NCI-H69 (cell line): ENCODE measurements at regions not wholly inside any gene's neighbourhood (a gene's known extent, or its start where the extent isn't known, plus 50 kb on each side); places are given as distances from the start of the nearest gene placed in this dataset.

Experiments used
- DNase-seq: peaks from one replicate; lab custom pipeline; 2025; lab: John Stamatoyannopoulos, UW

DNA sequence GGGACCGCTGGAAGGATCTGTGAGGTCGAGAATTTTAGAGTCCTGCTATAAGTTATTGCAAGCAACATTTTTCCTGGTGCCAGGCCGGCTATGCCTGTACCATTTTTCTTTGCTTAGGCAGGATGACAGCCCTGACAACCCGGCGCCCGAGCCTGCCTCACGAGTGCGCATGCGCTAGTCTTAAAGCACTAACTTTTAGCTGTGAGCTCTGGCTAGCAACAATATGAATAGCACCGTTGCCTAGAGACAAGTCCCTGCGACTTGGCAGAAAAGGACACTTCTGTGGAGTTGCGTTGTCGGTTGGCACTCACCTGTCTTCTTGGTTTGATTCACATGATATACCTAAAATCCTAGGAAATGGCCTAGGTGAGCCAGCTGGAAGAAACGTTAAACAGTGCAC is 663.4 kb upstream of the TSPY4 start:
- no peak for DNase-seq

- no peak for DNase-seq
Measured at GRCh38 chrY:8677336-8677935, 659.8 kb upstream of the TSPY4 start.

- no peak for DNase-seq
Measured at GRCh38 chrY:8687154-8687553, 650.1 kb upstream of the TSPY4 start.

DNA sequence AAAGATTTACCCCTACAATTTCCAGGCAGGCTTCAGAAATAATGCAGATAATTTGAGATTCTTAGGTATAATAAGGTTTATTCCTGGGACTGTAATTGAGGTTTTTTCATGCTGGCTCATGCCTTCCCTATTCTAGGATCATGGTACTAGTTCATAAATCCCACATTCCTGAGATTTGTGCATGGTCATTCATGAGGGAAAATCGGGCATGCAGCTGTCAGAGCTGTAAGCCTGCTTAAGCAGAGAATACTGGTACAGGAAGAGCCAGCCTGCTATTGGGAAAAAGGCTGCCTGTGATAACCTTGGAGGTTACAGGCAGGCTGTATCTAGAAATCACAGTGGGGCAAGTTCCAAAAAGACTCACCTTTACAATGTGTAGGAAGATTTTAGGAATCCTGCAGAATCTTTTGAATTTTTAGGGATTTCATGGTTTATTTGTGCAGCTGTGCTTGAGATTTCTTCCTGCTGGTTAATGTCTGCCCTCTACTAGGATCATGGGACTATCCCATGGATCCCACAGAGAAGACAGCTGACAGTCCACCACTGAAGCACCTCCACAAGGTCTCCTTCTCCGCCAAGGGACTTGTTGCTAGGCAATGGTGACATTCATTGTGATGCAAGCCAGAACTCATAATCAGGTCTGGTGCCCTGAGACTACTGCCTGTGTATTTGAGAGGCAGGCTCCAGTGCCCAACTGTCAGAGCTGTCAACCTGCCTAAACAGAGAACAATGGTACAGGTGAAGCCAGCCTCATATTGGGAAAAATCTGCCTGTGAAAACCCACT is 646.2 kb upstream of the TSPY4 start:
- DNase-seq, result no peak

DNA sequence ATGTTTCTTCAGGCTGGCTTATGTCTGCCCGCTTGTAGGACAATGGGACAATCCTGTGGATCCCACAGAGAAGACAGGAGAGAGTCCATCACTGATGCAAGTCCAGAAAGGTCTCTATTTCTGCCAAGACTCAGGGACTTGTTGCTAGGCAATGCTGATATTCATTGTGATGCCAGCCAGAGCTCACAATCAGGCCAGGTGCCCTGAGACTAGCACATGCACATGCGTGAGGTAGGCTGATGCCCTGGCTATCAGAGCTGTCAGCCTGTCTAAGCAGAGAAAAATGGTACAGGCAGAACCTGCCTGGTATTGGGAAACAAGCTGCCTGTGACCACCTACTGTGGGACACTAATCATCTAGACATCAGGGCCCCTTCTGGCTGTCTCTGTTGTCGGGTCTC is 638.7 kb upstream of the TSPY4 start:
- DNase-seq, result no peak

DNA sequence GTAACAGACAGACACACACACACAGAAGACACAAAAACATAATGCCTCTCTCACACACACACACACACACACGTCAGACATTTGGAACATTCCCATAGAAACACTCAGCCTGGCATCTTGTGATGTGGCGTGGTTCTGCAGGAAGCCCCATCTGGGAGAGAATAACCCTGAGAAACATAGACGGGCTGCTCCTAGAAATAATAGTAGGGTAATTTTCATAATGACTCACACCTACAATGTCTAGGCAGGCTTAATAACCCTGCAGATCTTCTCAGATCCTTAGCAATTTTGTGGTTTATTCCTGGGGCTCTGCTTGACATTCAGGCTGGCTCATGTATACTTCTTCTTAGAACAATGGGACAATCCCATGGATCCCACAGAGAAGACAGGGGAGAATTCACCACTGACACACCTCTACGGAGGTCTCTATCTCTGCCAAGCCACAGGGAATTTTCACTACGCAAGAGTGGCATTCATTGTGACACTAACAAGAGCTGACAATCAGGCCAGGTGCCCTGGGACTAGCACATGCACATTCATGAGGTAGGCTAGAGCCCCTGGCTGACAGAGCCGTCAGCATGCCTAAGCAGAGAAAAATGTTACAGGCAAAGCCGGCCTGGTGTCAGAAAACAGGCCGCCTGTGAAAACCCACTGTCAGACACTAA is 631.5 kb upstream of the TSPY4 start:
- DNase-seq, result no peak

DNA sequence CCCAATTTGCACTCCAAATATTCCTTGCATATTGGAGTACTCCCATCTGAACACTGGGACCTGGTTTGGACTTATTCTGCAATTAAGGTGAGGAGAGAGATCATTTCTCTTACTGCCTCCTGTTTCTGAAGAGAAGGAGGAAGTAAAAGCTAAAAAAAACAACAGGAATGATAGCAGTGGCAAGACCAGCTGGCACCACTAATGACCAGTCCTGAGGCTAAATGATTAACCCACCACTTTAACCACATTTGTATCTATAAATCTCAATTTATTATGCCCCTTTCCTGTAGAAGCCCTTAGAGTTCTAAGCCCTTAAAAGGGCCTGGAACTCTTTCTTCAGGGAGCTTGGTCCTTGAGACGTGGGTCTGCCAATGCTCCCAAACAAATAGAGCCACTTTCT is 625.0 kb upstream of the TSPY4 start:
- DNase-seq, result no peak

DNA sequence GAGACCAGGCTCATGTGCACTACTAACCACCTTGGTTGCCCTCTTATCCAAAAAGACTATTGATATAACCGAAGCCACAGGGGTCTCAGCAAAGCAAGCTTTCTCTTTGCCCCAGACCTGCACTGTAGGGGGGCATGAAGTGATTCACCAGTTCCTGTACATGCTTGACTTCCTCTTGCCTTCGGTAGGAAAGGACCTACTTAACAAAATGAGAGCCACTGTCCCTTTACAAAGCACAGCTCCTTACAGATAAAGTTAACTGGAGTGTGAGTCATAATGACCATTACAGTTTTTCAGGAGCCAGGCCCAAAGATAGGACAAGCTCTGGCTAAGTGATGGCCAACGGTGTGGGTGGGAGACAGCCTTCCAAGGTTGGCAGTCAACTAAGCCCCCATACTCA is 622.0 kb upstream of the TSPY4 start:
- no peak for DNase-seq

- DNase-seq, result no peak
Measured at GRCh38 chrY:8726616-8727015, 610.6 kb upstream of the TSPY4 start.

- no peak for DNase-seq
Measured at GRCh38 chrY:8729971-8730370, 607.3 kb upstream of the TSPY4 start.

DNA sequence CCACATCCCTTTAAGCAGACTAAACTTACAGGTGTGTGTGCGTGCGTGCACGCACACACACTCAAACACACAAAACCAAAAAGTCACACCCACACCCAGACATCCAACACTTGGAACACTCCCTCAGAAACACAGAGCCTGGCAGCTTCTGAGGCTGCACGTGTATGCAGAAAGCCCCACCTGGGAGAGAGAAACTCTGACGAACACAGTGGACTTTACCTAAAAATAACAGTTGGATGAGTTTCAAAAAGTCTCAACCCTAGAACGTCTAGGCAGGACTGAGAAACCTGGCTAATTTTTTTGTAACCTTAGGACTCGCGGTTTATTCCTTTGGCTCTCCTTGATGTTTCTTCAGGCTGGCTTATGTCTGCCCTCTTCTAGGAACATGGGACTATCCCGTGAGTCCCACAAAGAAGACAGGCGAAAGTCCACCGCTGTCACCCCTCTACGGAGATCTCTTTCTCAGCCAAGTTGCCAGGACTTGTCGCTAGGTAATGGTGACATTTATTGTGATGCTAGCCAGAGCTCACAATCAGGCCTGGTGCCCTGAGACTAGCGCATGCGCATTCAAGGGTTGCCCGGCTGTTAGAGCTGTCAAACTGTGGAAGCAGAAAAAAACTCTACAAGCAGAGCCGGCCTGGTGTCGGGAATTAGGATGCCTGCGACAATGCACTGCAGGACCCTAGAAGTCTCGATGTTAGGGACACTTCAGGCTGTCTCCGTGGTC is 595.8 kb upstream of the TSPY4 start:
- no peak for DNase-seq

DNA sequence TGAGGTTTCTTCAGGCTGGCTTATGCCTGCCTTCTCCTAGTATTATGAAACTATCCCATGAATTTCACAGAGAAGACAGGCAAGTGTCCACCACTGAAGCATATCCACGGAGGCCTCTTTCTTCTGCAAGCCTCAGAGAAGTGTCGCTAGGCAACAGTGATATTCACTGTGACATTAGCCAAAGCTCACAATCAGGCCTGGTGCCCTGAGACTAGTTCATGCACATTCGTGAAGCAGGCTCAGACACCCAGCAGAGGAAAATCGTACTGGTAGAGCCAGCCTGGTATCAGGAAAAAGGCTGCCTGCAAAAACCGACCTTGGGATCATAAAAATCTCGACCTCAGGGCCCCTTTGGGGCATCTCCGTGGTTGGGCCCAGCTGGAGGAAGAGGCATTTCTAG is 573.1 kb upstream of the TSPY4 start:
- DNase-seq, result no peak

DNA sequence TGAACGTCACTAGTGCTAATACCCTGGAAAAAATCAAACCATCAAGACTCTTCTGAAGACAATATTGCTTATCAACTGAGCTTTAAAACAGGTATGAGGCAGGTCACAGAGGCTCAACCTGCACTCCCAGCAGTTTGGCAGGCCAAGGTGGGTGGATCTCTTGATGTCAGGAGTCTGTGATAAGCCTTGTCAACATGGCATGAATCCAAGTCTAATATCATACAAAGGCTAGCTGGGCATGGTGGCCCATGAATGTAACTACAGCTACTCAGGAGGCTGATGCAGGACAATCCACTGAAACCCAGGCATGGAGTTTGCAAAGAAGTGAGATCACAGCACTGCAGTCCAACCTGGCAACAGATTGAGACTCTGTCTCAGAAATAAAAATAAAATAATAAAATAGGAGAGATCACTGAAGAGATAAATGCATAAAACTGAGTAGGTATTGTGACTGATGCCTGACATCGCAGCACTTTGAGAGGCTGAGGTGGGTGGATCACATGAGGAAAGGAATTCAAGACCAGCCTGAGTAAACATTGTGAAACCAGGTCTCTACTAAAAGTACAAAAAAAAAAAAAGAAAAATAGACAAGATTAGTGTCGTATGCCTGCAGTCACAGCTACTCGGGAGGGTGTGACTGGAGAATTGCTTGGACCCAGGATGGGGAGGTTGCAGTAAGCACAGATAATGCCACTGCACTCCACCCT is 555.9 kb upstream of the TSPY4 start:
- no peak for DNase-seq

- no peak for DNase-seq
Measured at GRCh38 chrY:8794561-8794960, 542.7 kb upstream of the TSPY4 start.

DNA sequence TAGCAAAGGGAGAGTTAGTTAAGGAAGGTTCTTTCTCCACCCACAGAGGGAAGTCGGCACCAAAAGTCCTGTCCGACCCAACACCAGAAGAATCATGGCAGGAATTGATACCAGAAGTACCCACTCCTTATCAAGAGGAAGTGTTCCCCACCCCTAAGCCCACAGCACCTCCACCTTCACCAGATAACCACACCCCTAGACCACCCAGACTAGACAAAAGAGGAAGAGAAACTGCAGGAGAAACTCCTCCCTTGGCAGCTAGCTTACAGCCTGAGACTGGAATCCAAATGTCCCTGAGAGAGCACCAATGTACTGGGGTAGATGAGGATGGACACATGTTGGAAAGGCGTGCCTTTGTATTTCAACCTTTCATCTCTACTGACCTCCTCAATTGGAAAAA is 532.9 kb upstream of the TSPY4 start:
- no peak for DNase-seq

DNA sequence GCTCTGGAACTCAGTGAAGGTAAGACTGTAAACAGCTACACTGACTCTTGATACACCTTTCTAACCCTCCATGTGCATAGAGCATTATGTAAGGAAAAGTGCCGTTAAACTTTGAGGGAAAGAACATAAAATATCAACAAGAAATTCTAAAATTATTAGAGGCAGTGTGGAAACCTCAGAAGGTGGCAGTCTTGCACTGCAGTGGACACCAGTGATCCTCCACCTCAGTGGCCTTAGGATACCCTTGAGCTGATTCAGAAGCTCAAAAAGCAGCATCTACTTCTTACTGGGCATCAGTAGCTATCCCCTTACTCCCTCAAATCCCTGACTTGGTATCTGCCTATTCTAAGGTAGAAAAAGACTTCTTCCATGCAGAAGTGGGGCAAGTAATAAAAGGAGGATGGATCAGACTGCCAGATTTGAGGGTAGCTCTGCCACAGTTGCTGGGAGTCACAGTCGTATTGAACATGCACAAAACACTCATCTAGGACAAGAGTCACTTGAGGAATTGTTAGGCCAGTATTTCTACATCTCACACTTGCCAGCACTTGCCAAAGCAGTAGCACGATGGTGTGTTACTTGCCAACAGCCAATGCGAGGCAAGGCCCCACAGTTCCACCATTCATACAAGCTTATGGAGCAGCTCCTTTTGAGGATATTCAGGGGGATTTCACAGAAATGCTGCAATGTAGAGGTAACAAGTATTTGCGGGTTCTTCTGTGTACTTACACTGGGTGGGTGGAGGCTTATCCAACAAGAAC is 529.4 kb upstream of the TSPY4 start:
- no peak for DNase-seq

- DNase-seq, result no peak
Measured at GRCh38 chrY:8808611-8809010, 528.7 kb upstream of the TSPY4 start.

DNA sequence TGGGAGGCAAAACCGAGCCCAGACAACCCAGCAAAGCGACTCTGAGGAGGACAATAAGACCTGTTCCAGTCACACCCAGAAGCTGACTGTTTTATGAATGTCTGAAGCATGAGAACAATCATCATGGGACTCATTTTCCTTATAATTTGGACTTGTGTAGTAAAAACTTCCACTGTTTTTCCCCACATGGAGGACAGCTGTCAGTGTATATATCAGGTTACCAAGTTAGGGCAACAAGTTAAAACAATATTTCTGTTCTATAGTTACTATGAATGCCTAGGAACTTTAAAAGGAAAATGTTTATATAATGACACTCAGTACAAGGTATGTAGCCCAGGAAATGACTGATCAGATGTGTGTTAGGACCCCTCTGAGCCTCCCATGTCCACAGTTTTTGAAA is 528.2 kb upstream of the TSPY4 start:
- DNase-seq, result no peak

DNA sequence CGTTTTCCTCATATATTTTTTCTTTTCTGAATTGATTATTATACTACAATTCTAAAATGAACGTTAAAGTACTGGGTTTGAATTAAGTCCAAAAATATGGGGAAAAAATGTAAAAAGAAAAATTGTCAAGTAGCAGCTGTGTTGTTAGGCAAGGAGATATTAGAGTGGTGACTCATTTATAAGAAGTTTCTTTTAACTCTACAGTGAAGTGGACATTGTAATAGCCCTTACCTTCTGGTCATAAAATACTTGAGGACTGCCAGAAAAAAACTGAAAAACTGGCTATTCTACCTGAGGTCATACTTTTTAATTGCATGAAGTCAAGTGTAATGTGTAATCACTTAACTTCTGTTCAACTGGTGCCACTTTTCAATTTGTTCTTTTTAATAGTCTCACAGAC is 523.1 kb upstream of the TSPY4 start:
- no peak for DNase-seq

GRCh38 chrY:8815616-8816015 is 521.6 kb upstream of the TSPY4 start:
- no peak for DNase-seq

DNA sequence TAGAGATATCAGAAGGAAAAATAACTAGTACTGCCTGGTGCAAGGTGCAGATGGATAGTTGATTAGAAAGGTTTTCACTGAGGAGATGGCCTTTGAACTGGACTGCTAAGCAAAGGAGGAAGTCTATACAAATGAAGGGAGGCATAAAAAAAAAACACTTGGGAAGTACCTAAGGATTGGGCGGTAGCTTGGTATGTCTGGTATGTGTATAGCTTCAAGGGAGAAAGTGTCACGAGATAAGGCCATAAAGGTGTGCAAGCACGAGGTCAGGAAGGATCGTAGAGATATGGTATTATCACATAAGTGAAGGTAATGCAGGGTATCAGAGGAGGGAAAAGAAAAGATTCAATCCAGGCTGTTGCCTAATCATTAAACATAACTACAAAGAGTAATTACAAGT is 517.2 kb upstream of the TSPY4 start:
- DNase-seq, result no peak
